ENCODE measurements at regions not wholly inside any gene's neighbourhood (a gene's known extent, or its start where the extent isn't known, plus 50 kb on each side); places are given as distances from the start of the nearest gene placed in this dataset.
A peak's percentile ranks its signal among the peaks of the same experiment; 100 is the strongest.
"Not testable (repeated sequence)": the region's sequence is repeated elsewhere in the genome, so short reads cannot be mapped to it uniquely, and the experiment has no call there.

DNA sequence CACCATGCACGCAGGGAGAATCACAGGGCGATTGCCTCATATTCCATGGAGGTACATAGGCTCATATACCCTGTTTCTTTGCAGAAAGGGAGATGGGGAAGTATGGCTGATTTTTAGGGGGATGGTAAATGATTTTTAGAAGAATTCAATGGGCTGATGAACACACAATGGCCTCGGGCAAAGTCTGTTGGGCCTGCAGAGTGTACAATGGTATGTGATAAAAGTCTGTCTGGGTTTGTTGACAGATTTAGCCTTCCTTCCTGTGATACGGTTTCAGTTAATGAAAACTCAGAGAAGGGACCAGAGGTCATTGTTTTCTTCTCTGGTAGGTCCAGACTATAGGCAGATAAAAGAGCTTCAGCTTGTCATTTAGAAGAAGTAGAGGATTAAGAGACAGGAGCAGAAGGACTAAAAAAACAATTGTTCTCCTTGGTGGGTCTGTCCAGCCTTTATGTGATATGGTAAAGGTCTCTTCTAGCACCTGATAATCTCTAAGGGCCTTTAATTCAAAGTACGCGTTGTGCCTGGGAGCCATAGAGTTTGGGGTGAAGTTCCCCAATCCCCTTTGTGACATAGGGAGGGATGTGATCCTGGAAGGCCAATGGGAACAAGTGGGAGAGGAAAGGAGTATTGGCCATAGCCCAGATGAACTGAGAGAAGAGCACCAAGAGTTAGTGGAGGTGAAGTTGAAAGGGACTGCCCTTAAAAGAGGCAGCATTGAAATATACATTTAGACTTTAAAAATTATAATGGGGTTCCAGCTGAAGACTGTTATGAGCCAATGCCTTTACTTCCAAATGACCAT lies 107.5 kb upstream of the SERPINE2 start:
- DNase-seq (ENCODE audit: low spot score): no peak

- DNase-seq (ENCODE audit: low spot score): peak; percentile 96
Observed at GRCh38 chr2:224145751-224146355, 106.8 kb upstream of the SERPINE2 start.

- no peak for DNase-seq (ENCODE audit: low spot score)
Observed at GRCh38 chr2:224143526-224143925, 104.4 kb upstream of the SERPINE2 start.

- peak; percentile 64 for DNase-seq (ENCODE audit: low spot score)
Observed at GRCh38 chr2:224142397-224143312, 103.6 kb upstream of the SERPINE2 start.

- no peak for DNase-seq (ENCODE audit: low spot score)
Observed at GRCh38 chr2:224141304-224141703, 102.2 kb upstream of the SERPINE2 start.

DNA sequence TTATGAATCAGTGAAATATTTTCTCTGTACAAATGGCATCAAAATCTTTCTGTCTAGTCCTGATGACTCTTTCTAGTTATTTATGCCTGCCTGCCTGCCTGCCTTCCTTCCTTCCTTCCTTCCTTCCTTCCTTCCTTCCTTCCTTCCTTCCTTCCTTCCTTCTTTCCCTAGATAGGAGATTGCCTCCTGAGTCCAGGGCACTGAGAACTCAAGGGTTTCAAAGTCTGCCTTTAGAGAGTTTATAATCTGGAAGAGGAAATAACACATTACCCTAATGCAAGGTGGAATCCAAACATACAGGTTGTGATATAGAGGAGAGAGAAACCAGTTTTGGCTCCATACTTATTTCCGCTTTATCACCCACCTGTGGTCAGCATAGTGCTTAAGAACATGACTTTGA lies 98.1 kb upstream of the SERPINE2 start:
- no peak for DNase-seq (ENCODE audit: low spot score)

DNA sequence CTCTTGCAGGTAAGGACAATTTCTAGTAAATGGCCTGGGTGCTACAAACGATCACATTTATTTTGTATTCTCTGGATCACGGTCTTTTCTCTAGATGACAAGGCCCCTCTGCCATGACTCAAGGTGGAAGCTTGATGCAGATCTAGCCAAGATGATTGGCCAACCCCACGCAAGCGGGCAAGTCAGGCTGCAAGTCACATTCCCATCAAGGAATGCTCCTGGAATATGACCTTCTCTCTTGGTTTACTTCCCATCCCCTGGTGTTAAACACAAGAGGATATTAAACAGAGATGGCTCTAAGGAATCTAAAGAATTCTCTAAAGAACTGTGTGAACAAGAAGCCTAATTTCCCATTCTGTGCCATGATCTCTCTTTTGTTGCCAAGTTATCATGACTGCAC lies 97.3 kb upstream of the SERPINE2 start:
- DNase-seq (ENCODE audit: low spot score): no peak

DNA sequence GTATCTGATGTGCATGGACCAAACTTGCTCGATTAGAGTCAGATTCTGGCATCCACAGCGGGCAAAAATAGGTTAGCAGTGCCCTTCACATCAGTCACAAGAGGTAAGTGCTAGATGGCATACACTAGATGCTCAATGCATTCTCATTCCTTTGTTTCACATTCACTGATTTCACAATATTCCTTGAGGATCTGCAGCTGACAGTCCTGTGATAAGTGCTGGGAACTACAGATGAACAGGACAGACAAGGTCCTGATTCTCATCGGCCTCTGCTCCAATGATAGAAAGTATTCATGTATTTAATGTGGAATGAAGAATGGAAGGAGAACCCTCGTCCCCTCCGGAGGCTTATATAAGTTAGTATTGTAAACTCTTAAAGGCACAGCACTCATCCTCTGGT lies 96.8 kb upstream of the SERPINE2 start:
- DNase-seq (ENCODE audit: low spot score): no peak

GRCh38 chr2:224134003-224134734 lies 95.1 kb upstream of the SERPINE2 start:
- DNase-seq (ENCODE audit: low spot score): no peak

GRCh38 chr2:224133387-224133786 lies 94.3 kb upstream of the SERPINE2 start:
- DNase-seq (ENCODE audit: low spot score): no peak

- DNase-seq (ENCODE audit: low spot score): no peak
Observed at GRCh38 chr2:224127871-224128501, 88.9 kb upstream of the SERPINE2 start.

DNA sequence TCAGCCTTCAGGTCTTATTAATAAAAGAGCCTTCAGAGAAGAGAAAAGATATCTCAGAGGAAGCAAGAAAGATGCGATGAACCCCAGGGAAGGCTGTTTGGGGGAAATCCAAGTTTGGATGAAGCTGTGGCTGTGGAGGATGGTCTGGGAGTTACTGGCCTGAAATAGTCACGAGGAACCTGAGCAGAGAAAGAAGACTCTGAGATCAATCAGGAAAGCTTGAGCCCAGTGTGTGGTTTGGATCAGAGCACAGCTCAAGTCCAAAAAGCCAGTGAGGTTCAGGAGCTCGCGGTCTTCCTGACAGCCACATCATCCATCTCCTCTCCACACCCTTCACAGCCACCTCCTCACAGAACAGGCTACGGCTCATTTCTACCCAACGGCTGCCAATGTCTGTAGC lies 87.4 kb upstream of the SERPINE2 start:
- no peak for DNase-seq (ENCODE audit: low spot score)

DNA sequence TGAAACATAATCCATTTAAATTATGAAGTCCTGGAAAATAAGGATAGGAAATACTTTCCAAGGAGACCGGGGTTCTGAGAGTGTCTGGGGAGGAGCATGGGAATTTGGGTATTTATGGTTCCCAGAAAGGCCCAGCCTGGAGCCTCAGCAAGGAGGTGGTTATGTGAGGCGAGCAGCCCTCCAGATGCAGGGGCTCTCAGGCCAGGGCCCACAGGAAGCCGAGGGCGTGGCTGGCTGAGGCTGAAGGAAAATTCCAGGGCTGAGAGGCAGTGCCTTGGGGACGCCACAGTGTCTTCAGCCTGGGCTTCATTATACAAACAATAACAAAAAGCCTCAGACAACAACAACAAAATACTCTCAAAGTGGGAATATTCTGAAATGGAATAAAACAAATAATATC lies 86.9 kb upstream of the SERPINE2 start:
- DNase-seq (ENCODE audit: low spot score): no peak

DNA sequence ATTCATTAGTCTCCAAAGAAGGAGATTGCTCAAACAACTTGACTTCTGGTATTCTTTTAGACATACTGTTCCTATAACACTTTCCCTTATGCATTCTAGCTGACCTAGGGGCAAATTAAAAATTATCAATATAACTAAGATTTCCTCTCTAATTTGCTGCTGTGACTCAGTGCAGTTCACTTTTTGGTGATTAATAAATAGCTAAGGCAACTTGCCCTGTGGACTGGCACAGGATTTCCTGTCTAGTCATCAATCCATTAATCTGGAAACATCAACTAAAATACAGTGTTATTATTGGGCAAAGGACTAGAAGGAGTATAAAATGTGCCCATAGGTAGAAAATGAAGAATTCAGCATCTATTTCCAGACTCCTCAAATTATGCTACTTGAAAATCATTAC lies 83.5 kb upstream of the SERPINE2 start:
- DNase-seq (ENCODE audit: low spot score): peak; percentile 4

GRCh38 chr2:224121406-224122067 lies 82.5 kb upstream of the SERPINE2 start:
- DNase-seq (ENCODE audit: low spot score): no peak

GRCh38 chr2:224120986-224121385 lies 81.9 kb upstream of the SERPINE2 start:
- DNase-seq (ENCODE audit: low spot score): no peak

DNA sequence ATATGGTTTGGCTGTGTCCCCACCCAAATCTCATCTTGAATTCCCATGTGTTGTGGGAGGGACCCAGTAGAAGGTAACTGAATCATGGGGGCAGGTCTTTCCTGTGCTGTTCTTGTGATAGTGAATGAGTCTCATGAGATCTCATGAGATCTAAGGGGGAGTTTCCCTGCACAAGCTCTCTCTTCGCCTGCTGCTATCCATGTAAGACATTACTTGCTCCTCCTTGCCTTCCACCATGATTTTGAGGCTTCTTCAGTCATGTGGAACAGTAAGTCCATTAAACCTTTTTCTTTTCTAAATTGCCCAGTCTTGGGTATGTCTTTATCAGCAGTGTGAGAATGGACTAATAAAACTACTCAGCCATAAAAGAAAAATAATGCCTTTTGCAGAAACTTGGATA lies 80.8 kb upstream of the SERPINE2 start:
- not testable (repeated sequence) for DNase-seq (ENCODE audit: low spot score)

GRCh38 chr2:224114428-224114827 lies 75.3 kb upstream of the SERPINE2 start:
- no peak for DNase-seq (ENCODE audit: low spot score)

DNA sequence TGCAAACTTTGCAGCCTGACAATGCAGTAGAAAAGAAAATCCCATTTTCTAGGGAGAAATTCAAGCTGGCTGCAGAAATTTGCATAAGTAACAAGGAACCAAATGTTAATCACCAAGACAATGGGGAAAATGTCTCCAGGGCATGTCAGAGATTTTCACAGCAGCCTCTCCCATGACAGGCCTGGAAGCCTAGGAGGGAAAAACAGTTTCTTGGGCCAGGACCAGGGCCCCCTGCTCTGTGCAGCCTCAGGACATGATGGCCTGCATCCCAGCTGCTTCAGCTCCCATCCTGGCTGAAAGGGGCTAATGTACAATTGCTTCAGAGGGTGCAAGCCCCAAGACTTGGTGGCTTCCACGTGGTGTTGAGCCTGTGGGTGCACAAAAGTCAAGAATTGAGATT lies 74.8 kb upstream of the SERPINE2 start:
- DNase-seq (ENCODE audit: low spot score): not testable (repeated sequence)

DNA sequence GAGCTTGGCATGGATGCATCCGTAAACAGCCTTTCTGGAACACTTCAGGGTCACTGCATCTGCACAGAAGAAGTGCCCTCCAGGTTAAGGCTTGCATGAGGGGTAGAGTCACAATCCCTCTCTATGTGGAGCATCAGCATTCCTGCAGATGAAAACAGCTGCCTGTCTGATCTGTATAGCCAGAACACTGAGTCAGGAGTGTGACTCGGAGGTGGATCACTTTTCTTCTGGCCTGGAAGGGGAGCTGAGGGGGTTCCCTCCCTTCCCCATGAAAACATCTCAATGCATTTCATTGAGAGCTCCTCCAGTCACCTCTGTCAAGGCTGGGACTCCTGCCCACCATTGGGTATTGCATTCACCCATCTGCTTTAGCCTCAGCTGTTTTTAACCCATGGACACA lies 72.5 kb upstream of the SERPINE2 start:
- peak; percentile 19 for DNase-seq (ENCODE audit: low spot score)

DNA sequence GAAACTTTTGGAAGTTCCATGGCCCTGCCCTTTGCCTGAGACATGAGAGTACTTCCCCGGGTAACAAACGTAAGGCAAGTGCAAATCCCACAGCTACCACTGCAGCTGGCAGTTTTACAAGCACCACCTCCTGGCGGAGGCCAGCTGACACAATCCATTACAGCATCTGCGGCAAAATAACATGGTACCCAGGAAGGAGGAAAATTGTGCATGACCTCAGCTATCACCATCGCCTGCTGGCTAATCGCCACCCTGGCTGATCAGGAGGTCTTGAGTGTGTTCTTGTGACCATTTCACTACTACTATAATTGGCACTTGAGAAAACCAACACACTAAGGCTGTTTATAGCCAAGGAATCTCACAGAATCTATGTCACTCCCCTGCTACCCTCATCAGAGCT lies 71.7 kb upstream of the SERPINE2 start:
- no peak for DNase-seq (ENCODE audit: low spot score)

Measured in A172 (cell line).